Prostate gland (tissue), 2 donors: ENCODE measurements at regions not wholly inside any gene's neighbourhood (a gene's known extent, or its start where the extent isn't known, plus 50 kb on each side); places are given as distances from the start of the nearest gene placed in this dataset.

Experiments used
- CTCF ChIP-seq, 4 experiments: fragments of 200-600 bp in 2 of 4; fragments of 450-650 bp in 2 of 4; sonication (generic) in 2 of 4; IDR thresholded peaks; 1 replicate in 3 of 4; 2 replicates in 1 of 4; pipeline ENCODE4 v1.5.1; 2016 to 2019; ENCODE audit warnings: antibody characterized with exemption in 4 of 4, mild to moderate bottlenecking in 2 of 4, moderate library complexity in 2 of 4
- POLR2A ChIP-seq: fragments of 450-650 bp; IDR thresholded peaks from one replicate; pipeline ENCODE4 v1.6.1; 2016; ENCODE audit warnings: antibody characterized with exemption, mild to moderate bottlenecking

DNA sequence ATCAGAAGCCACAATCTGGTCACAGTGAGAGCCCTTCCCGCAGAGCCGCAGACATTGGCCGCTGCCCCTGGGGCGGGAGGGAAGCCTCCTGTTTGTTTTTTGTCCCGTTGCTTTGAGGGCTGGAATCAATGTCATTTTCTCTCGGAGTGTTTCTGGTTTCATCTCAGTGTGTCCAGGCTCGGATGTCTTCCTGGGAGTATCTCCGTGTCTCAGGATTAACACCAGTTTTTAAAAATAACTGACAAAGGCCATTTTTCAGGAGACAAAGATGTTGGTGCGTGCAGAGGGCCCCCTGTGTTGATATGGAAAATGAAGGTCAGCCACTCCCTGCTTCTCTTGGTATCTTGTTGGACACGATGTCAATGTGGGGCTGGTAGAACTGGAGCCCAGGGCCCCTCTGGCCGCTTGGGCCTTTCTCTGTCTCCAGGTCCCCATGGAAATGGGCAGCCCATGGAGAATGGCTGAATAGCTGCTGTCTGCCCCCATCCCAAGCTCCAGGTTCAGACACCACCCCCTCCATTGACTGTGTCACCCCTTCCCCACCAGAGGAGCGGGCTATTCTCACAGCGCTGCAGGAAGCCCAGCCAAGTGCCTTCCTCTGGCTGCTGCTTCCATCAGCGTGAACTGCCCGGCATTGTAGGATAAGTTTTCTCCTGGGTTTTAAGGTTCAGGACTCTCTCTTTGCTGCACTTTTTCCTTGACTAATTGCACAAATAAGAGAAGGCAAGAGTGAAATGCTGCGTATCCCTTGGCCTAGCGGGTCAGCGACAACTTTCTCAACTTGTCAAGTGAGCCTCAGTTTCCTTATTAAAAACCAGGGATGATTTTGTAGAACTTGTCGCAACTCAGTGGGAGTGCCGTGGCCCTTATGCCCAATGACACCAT lies 72.2 kb upstream of the METTL9 start:
- TF ChIP-seq CTCF (IDR thresholded peaks at IDR 0.05) = no peak
- TF ChIP-seq POLR2A = no peak
